Kidney (tissue), 13 donors: ENCODE measurements at regions not wholly inside any gene's neighbourhood (a gene's known extent, or its start where the extent isn't known, plus 50 kb on each side); places are given as distances from the start of the nearest gene placed in this dataset.

Source experiments
- DNase-seq, 5 donors: peaks; one replicate each; pipeline ENCODE4 v3.0.0-alpha.2; 2013 to 2020
- FAIRE-seq: peaks from 2 replicates; lab custom pipeline; 2012; peaks lifted over from hg19 to GRCh38; lab: Jason Lieb, UNC
- H3K27ac ChIP-seq, 2 donors: one replicate each; pipeline ENCODE4 v1.7.0; 2013; ENCODE audit warnings: low read depth in 2 of 2, low read length in 2 of 2, inconsistent platforms in 1 of 2
- H3K27me3 ChIP-seq: one replicate; pipeline ENCODE4 v1.7.1; 2013; ENCODE audit warnings: low read length, inconsistent platforms; ENCODE audit not compliant: control insufficient read depth, insufficient read depth
- H3K36me3 ChIP-seq, 3 donors: one replicate each; pipeline versions ENCODE4 v1.7.0 to v1.7.1; 2013; ENCODE audit warnings: low read length in 3 of 3, control low read depth in 1 of 3, inconsistent platforms in 1 of 3; ENCODE audit not compliant: insufficient read depth in 3 of 3, control insufficient read depth in 2 of 3
- H3K4me1 ChIP-seq, 3 donors: one replicate each; pipeline versions ENCODE4 v1.7.0 to v1.7.1; 2013; ENCODE audit warnings: low read length in 3 of 3, inconsistent platforms in 1 of 3, low read depth in 1 of 3; ENCODE audit not compliant: control insufficient read depth in 2 of 3, insufficient read depth in 2 of 3
- H3K4me3 ChIP-seq, 3 donors: one replicate each; pipeline versions ENCODE4 v1.7.0 to v1.8.1; 2013; ENCODE audit warnings: low read length in 3 of 3, control low read depth in 1 of 3, inconsistent platforms in 1 of 3
- H3K9ac ChIP-seq, 3 donors: one replicate each; pipeline versions ENCODE4 v1.7.0 to v1.7.1; 2013; ENCODE audit warnings: low read length in 3 of 3, control low read depth in 1 of 3, inconsistent platforms in 1 of 3
- H3K9me3 ChIP-seq, 3 donors: one replicate each; pipeline versions ENCODE4 v1.7.0 to v1.7.1; 2013; ENCODE audit warnings: low read length in 3 of 3, control low read depth in 1 of 3, inconsistent platforms in 1 of 3; ENCODE audit not compliant: control insufficient read depth in 2 of 3, insufficient read depth in 1 of 3
- CTCF ChIP-seq: IDR thresholded peaks from 3 replicates; pipeline ENCODE4 v1.5.1; 2012; ENCODE audit warnings: mild to moderate bottlenecking, moderate library complexity, borderline replicate concordance; ENCODE audit not compliant: insufficient read depth; ENCODE audit errors: extremely low read depth
- intact Hi-C: fragments of 100-400 bp; cut with DNase I; formaldehyde crosslinking; loops from one replicate; pipeline ENCODE4 v1.11.1; 2022
- donor health status: control.
- donor health status: control.
- donor health status: control.
- donor health status: control.
- donor health status: control.
- donor health status: DM: yes; HTN: yes; CAD: no.
- donor health status: Normal renal cell carcinoma (clear cell type).

- no peak for TF ChIP-seq CTCF
- Histone ChIP-seq H3K27me3 (no peaks in the 10 kb centered on the region), H3K36me3 (no peaks in the 10 kb centered on the region), H3K9me3 (no peaks in the 10 kb centered on the region), H3K4me1 (peaks cover 0 to 3% (median 0%) of the 10 kb centered on the region in 3 donors), H3K4me3 (no peak overlapping the region), H3K27ac (no peak overlapping the region), H3K9ac (no peak overlapping the region)
- FAIRE-seq (no peak), DNase-seq (no peak)
- intact Hi-C loops: no loop called here
Measured at GRCh38 chr2:67039058-67039457, 358.1 kb upstream of the ETAA1 start.

GRCh38 chr2:67039517-67040103, 357.5 kb upstream of the ETAA1 start:
- intact Hi-C loops: no loop called here
- FAIRE-seq (no peak), DNase-seq (no peak)
- Histone ChIP-seq H3K4me3 (no peak overlapping the region), H3K27me3 (no peaks in the 10 kb centered on the region), H3K4me1 (peaks cover 0 to 3% (median 0%) of the 10 kb centered on the region in 3 donors), H3K27ac (no peak overlapping the region), H3K36me3 (no peaks in the 10 kb centered on the region), H3K9ac (no peak overlapping the region), H3K9me3 (no peaks in the 10 kb centered on the region)
- no peak for TF ChIP-seq CTCF

GRCh38 chr2:67041051-67041450, 356.1 kb upstream of the ETAA1 start:
- Histone ChIP-seq H3K36me3 (no peaks in the 10 kb centered on the region), H3K9ac (no peak overlapping the region), H3K4me1 (peaks cover 0 to 3% (median 0%) of the 10 kb centered on the region in 3 donors), H3K27me3 (no peaks in the 10 kb centered on the region), H3K27ac (no peak overlapping the region), H3K9me3 (no peaks in the 10 kb centered on the region), H3K4me3 (no peak overlapping the region)
- TF ChIP-seq CTCF: no peak
- intact Hi-C loops: no loop called here
- FAIRE-seq (no peak), DNase-seq (no peak)

- Histone ChIP-seq H3K27ac (no peak overlapping the region), H3K4me1 (no peaks in the 10 kb centered on the region), H3K9me3 (no peaks in the 10 kb centered on the region), H3K9ac (no peak overlapping the region), H3K27me3 (no peaks in the 10 kb centered on the region), H3K4me3 (no peak overlapping the region), H3K36me3 (no peaks in the 10 kb centered on the region)
- intact Hi-C loops: no loop called here
- no peak for TF ChIP-seq CTCF
- FAIRE-seq (no peak), DNase-seq (no peak)
Measured at GRCh38 chr2:67043781-67044478, 353.2 kb upstream of the ETAA1 start.
